Pancreas (tissue), 10 donors: ENCODE measurements at regions not wholly inside any gene's neighbourhood (a gene's known extent, or its start where the extent isn't known, plus 50 kb on each side); places are given as distances from the start of the nearest gene placed in this dataset.

ENCODE experiments used
- ATAC-seq, 4 donors: fragments of 200-7000 bp; cut with Tn5 transposase; one replicate each; pipeline versions ENCODE4 v1.8.0 to v1.9.1; 2020; ENCODE audit warnings: mild to moderate bottlenecking in 4 of 4, moderate library complexity in 4 of 4
- DNase-seq, 6 donors: peaks; one replicate each; pipeline ENCODE4 v3.0.0-alpha.2; 2020
- FAIRE-seq: peaks from 2 replicates; lab custom pipeline; 2012; peaks lifted over from hg19 to GRCh38; lab: Jason Lieb, UNC
- H3K27ac ChIP-seq, 4 donors: fragments of 200-600 bp; sonication (generic); 1 replicate in 3 of 4; 2 replicates in 1 of 4; pipeline versions ENCODE4 v1.5.0 to v1.8.0; 2020
- H3K27me3 ChIP-seq, 4 donors: fragments of 200-600 bp; one replicate each; pipeline ENCODE4 v1.8.0; 2021
- H3K36me3 ChIP-seq, 3 donors: fragments of 200-600 bp; sonication (generic) in 1 of 3; one replicate each; pipeline versions ENCODE4 v1.5.0 to v1.8.0; 2020 to 2021
- H3K4me1 ChIP-seq, 3 donors: fragments of 200-600 bp; one replicate each; pipeline ENCODE4 v1.8.0; 2021
- H3K4me3 ChIP-seq, 4 donors: fragments of 200-600 bp; sonication (generic) in 2 of 4; one replicate each; pipeline versions ENCODE4 v1.5.0 to v1.8.0; 2020 to 2021
- H3K9me3 ChIP-seq, 4 donors: fragments of 200-600 bp; one replicate each; pipeline ENCODE4 v1.8.0; 2021
- WGBS, 2 donors: extraction: QIAGEN DNeasy Blood & Tissue Kit; methylation state at CpG; one replicate each; pipeline ENCODE4 v1.1.7; 2013; 5-methylcytosine and 5-hydroxymethylcytosine counted together
- intact Hi-C, 3 donors: fragments of 100-400 bp; cut with DNase I; formaldehyde crosslinking; loops; one replicate each; pipeline versions ENCODE4 v1.11.1 to v1.14.2; 2022
- TF ChIP-seq, protein P1 (sequence below), 4 donors: fragments of 200-600 bp; sonication (generic) in 3 of 4; IDR thresholded peaks; one replicate each; pipeline versions ENCODE4 v1.5.0 to v1.8.0; 2021; ENCODE audit warnings: antibody characterized with exemption in 4 of 4
- donor health status: healthy with polysubstance abuse.
- donor health status: DM: no; HTN: no; CAD: no; lungs with moderate emphysema.
- donor health status: DM: no; HTN: no; CAD: no.
- donor health status: control.
- donor health status: control.
- donor health status: Bipolar disorder and iron deficiency.
- donor health status: DM: yes; HTN: yes; CAD: no.
- donor health status: DM: no; HTN: no; CAD: no.
- donor health status: DM: no; HTN: no; CAD: no.
- donor health status: DM: yes; HTN: yes; CAD: no.

- FAIRE-seq, result no peak
These were observed 189.7 kb upstream of the ADGRL4 start for GRCh38 chr1:79196211-79196610.

DNA sequence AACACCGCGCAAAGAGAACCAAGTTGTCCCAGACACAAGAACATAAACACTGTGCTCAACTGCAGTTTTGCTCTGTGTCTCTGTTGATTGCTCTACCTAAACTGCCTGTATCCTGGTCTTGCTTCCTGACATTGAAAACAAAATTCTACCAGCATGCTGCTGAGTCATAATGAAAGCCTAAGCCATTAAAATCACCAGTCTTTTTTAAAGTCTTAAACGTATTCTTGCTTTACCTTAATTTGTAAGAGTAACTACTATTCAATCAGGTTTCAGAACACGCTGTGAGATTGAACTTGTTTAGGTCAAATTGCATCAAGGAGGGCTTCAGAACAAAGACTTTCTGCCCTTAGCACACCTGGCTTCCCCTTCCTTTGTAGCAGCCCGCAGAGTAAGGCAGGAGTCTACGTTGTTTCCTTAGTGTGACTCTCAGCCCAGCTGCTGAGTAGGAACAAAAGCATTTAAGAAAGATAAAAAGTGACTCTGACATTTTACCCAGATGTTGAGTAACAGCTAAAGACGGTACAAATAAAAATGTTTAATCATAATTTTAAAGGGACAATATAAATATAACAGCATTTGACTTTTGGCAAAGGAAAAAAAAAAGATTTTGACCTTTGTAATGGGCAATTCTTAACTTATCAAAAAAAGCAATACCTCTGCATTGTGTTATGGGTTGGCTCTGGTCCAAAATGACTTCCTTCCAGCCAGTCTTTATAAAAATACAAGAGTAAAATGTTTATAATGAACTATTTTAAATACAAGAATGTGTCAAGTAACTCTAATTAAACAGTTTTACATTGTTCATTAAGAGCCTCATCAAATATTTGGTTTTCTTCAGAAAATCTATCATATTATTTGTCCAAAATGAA is 186.9 kb upstream of the ADGRL4 start:
- FAIRE-seq (no peak), DNase-seq (no peak), ATAC-seq (no peak)
- TF ChIP-seq, protein P1, sequence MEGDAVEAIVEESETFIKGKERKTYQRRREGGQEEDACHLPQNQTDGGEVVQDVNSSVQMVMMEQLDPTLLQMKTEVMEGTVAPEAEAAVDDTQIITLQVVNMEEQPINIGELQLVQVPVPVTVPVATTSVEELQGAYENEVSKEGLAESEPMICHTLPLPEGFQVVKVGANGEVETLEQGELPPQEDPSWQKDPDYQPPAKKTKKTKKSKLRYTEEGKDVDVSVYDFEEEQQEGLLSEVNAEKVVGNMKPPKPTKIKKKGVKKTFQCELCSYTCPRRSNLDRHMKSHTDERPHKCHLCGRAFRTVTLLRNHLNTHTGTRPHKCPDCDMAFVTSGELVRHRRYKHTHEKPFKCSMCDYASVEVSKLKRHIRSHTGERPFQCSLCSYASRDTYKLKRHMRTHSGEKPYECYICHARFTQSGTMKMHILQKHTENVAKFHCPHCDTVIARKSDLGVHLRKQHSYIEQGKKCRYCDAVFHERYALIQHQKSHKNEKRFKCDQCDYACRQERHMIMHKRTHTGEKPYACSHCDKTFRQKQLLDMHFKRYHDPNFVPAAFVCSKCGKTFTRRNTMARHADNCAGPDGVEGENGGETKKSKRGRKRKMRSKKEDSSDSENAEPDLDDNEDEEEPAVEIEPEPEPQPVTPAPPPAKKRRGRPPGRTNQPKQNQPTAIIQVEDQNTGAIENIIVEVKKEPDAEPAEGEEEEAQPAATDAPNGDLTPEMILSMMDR (IDR thresholded peaks at IDR 0.05), result no peak
- no peak overlapping the region for H3K4me3 ChIP-seq
- H3K27me3 ChIP-seq, result peaks cover 0 to 3% (median 0%) of the 10 kb centered on the region in 4 donors
- H3K27ac ChIP-seq, result no peak overlapping the region
- WGBS, 2 donors, result 34 to 40% methylated on average over 7 of the region's 7 CpGs
- H3K4me1 ChIP-seq, result no peaks in the 10 kb centered on the region
- no peaks in the 10 kb centered on the region for H3K36me3 ChIP-seq
- intact Hi-C loops, result no loop called here
- H3K9me3 ChIP-seq, result no peaks in the 10 kb centered on the region

More at GRCh38 chr1:79196211-79196610, 189.7 kb upstream of the ADGRL4 start:
- TF ChIP-seq, protein P1 (IDR thresholded peaks at IDR 0.05), result no peak
- Histone ChIP-seq H3K4me3 (no peak overlapping the region), H3K36me3 (no peaks in the 10 kb centered on the region), H3K9me3 (no peaks in the 10 kb centered on the region), H3K27ac (no peak overlapping the region), H3K4me1 (no peaks in the 10 kb centered on the region), H3K27me3 (peaks cover 0 to 3% (median 0%) of the 10 kb centered on the region in 4 donors)
- WGBS, 2 donors, result 67 to 76% methylated on average over 2 of the region's 2 CpGs
- intact Hi-C loops, result no loop called here
- no peak for DNase-seq
- no peak for ATAC-seq

DNA sequence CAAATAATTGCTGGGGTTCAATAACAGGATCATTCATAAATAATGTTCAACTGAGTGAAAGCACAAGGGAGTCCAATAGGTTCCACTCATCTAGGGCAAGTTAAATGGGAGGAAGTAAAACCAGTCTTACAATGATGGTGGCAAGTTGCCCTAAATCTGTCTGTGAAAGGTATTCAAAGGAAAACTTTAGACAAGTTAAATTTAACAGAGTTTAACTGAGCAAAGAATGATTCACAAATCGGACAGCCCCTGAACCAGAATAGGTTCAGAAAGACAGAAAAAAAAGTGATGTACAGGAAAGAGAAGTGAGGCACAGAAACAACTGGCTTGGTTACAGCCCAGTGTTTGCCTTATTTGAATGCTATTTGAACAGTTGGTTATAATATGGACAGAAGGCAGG is 183.5 kb upstream of the ADGRL4 start:
- DNase-seq (no peak), FAIRE-seq (no peak), ATAC-seq (no peak)
- Histone ChIP-seq H3K4me1 (no peaks in the 10 kb centered on the region), H3K36me3 (no peaks in the 10 kb centered on the region), H3K4me3 (no peak overlapping the region), H3K27ac (no peak overlapping the region), H3K9me3 (no peaks in the 10 kb centered on the region), H3K27me3 (peaks cover 0 to 3% (median 0%) of the 10 kb centered on the region in 4 donors)
- TF ChIP-seq, protein P1 (IDR thresholded peaks at IDR 0.05), result no peak
- 37 to 39% methylated on average over 1 of the region's 1 CpG for WGBS, 2 donors
- intact Hi-C loops, result no loop called here

GRCh38 chr1:79188337-79188736 is 181.8 kb upstream of the ADGRL4 start:
- peaks cover 0 to 3% (median 0%) of the 10 kb centered on the region in 4 donors for H3K27me3 ChIP-seq
- WGBS, 2 donors, result 49 to 58% methylated on average over 2 of the region's 2 CpGs

More at GRCh38 chr1:79188337-79188736, 181.8 kb upstream of the ADGRL4 start:
- no peak for FAIRE-seq
- intact Hi-C loops, result no loop called here
- H3K9me3 ChIP-seq, result no peaks in the 10 kb centered on the region
- H3K27ac ChIP-seq, result no peak overlapping the region
- DNase-seq, result no peak
- no peaks in the 10 kb centered on the region for H3K4me1 ChIP-seq
- TF ChIP-seq, protein P1 (IDR thresholded peaks at IDR 0.05), result no peak
- H3K36me3 ChIP-seq, result no peaks in the 10 kb centered on the region
- ATAC-seq, result no peak
- no peak overlapping the region for H3K4me3 ChIP-seq
